DOHH2 (cell line): ENCODE measurements at regions not wholly inside any gene's neighbourhood (a gene's known extent, or its start where the extent isn't known, plus 50 kb on each side); places are given as distances from the start of the nearest gene placed in this dataset.

ENCODE experiments used
- H3F3A ChIP-seq: fragments of 200-600 bp; sonication (generic), shearing (Covaris generic); 2 replicates; pipeline ENCODE4 v1.6.0; 2016; ENCODE audit warnings: antibody characterized with exemption, mild to moderate bottlenecking; ENCODE audit not compliant: control insufficient read depth, insufficient read depth
- H3K27ac ChIP-seq: fragments of 200-600 bp; sonication (generic); 2 replicates; pipeline ENCODE4 v1.5.1; 2014; ENCODE audit warnings: low read depth, mild to moderate bottlenecking, low read length, moderate library complexity
- H3K27me3 ChIP-seq: fragments of 200-600 bp; sonication (generic); 2 replicates; pipeline ENCODE4 v1.6.1; 2014; ENCODE audit warnings: mild to moderate bottlenecking, low read length, mixed read lengths; ENCODE audit not compliant: control insufficient read depth
- H3K36me3 ChIP-seq: fragments of 200-600 bp; sonication (generic); 2 replicates; pipeline ENCODE4 v1.6.1; 2014; ENCODE audit warnings: mild to moderate bottlenecking, low read length, moderate library complexity, mixed read lengths; ENCODE audit not compliant: control insufficient read depth
- H3K4me1 ChIP-seq: fragments of 200-600 bp; sonication (generic); 2 replicates; pipeline ENCODE4 v1.6.1; 2014; ENCODE audit warnings: mild to moderate bottlenecking, low read length, mixed read lengths; ENCODE audit not compliant: control insufficient read depth
- H3K4me2 ChIP-seq: fragments of 200-600 bp; sonication (generic); 2 replicates; pipeline ENCODE4 v1.6.0; 2014; ENCODE audit warnings: mild to moderate bottlenecking, low read length, moderate library complexity
- H3K4me3 ChIP-seq: fragments of 200-600 bp; sonication (generic); 2 replicates; pipeline ENCODE4 v1.5.1; 2014; ENCODE audit warnings: mild to moderate bottlenecking, low read length, mixed read lengths
- H3K79me2 ChIP-seq: fragments of 200-600 bp; sonication (generic); 2 replicates; pipeline ENCODE4 v1.6.1; 2014; ENCODE audit warnings: mild to moderate bottlenecking, low read length, mixed read lengths; ENCODE audit not compliant: control insufficient read depth
- H3K9me2 ChIP-seq: fragments of 200-600 bp; sonication (generic); replicated peaks from 2 replicates; pipeline ENCODE4 v1.6.1; 2014; ENCODE audit warnings: mild to moderate bottlenecking, low read length, mixed read lengths; ENCODE audit not compliant: control insufficient read depth
- H3K9me3 ChIP-seq: fragments of 200-600 bp; sonication (generic); 2 replicates; pipeline ENCODE4 v1.6.1; 2014; ENCODE audit warnings: antibody characterized with exemption, low read length, mixed read lengths; ENCODE audit not compliant: control insufficient read depth, insufficient read depth
- H4K20me1 ChIP-seq: fragments of 200-600 bp; sonication (generic); 2 replicates; pipeline ENCODE4 v1.6.0; 2014; ENCODE audit warnings: low read depth, mild to moderate bottlenecking, antibody characterized with exemption, low read length, moderate library complexity; ENCODE audit not compliant: control insufficient read depth, insufficient read depth
- CTCF ChIP-seq: fragments of 200-600 bp; sonication (generic); IDR thresholded peaks from one replicate; pipeline ENCODE4 v1.5.1; 2014; ENCODE audit warnings: antibody characterized with exemption, mild to moderate bottlenecking, low read depth, low read length; ENCODE audit not compliant: poor library complexity, severe bottlenecking
- EZH2phosphoT487 ChIP-seq: fragments of 200-600 bp; sonication (generic); IDR thresholded peaks from 2 replicates; pipeline ENCODE4 v1.6.1; 2017; ENCODE audit warnings: borderline replicate concordance, mild to moderate bottlenecking, antibody characterized with exemption, low read length, moderate library complexity, mixed read lengths

GRCh38 chr1:106748606-106749005, 307.9 kb upstream of the PRMT6 start:
- TF ChIP-seq CTCF (no peak), EZH2phosphoT487 (no peak)
- Histone ChIP-seq H3K4me2 (no peak overlapping the region), H3K79me2 (no peaks in the 10 kb centered on the region), H3K9me3 (no peaks in the 10 kb centered on the region), H3K27ac (no peak overlapping the region), H4K20me1 (no peaks in the 10 kb centered on the region), H3F3A (no peaks in the 10 kb centered on the region), H3K27me3 (0 out of 2 replicates have a peak, but pooled peaks cover 3% of the 10 kb centered on the region), H3K4me3 (no peak overlapping the region), H3K9me2 (no peaks in the 10 kb centered on the region), H3K36me3 (no peaks in the 10 kb centered on the region), H3K4me1 (peaks cover 8% of the 10 kb centered on the region)

GRCh38 chr1:106749491-106749890, 307.0 kb upstream of the PRMT6 start:
- TF ChIP-seq EZH2phosphoT487, result no peak
- TF ChIP-seq CTCF, result no peak
- Histone ChIP-seq H3K4me3 (no peak overlapping the region), H3K4me2 (no peak overlapping the region), H4K20me1 (no peaks in the 10 kb centered on the region), H3K9me2 (no peaks in the 10 kb centered on the region), H3F3A (no peaks in the 10 kb centered on the region), H3K27me3 (0 out of 2 replicates have a peak, but pooled peaks cover 3% of the 10 kb centered on the region), H3K27ac (no peak overlapping the region), H3K36me3 (no peaks in the 10 kb centered on the region), H3K9me3 (no peaks in the 10 kb centered on the region), H3K4me1 (peaks cover 8% of the 10 kb centered on the region), H3K79me2 (no peaks in the 10 kb centered on the region)

- 0 out of 2 replicates have a peak, but pooled peaks cover 3% of the 10 kb centered on the region for H3K27me3 ChIP-seq
- H3K4me3 ChIP-seq, result no peak overlapping the region
- H3K9me3 ChIP-seq, result no peaks in the 10 kb centered on the region
- no peaks in the 10 kb centered on the region for H3K79me2 ChIP-seq
- peaks cover 8% of the 10 kb centered on the region for H3K4me1 ChIP-seq
- TF ChIP-seq CTCF, result no peak
- no peak for TF ChIP-seq EZH2phosphoT487
- H3K4me2 ChIP-seq, result no peak overlapping the region
- no peaks in the 10 kb centered on the region for H3F3A ChIP-seq
- no peaks in the 10 kb centered on the region for H3K9me2 ChIP-seq
- no peaks in the 10 kb centered on the region for H3K36me3 ChIP-seq
- H3K27ac ChIP-seq, result no peak overlapping the region
- no peaks in the 10 kb centered on the region for H4K20me1 ChIP-seq
Measured at GRCh38 chr1:106749906-106750305, 306.6 kb upstream of the PRMT6 start.

- Histone ChIP-seq H3K27ac (no peak overlapping the region), H3K27me3 (0 out of 2 replicates have a peak, but pooled peaks cover 3% of the 10 kb centered on the region), H3F3A (no peaks in the 10 kb centered on the region), H4K20me1 (no peaks in the 10 kb centered on the region), H3K79me2 (no peaks in the 10 kb centered on the region), H3K4me3 (no peak overlapping the region), H3K9me2 (no peaks in the 10 kb centered on the region), H3K4me1 (peaks cover 8% of the 10 kb centered on the region), H3K4me2 (no peak overlapping the region), H3K9me3 (no peaks in the 10 kb centered on the region), H3K36me3 (no peaks in the 10 kb centered on the region)
- no peak for TF ChIP-seq CTCF
- TF ChIP-seq EZH2phosphoT487, result no peak
Measured at GRCh38 chr1:106751002-106751401, 305.5 kb upstream of the PRMT6 start.
